ENCODE measurements at regions not wholly inside any gene's neighbourhood (a gene's known extent, or its start where the extent isn't known, plus 50 kb on each side); places are given as distances from the start of the nearest gene placed in this dataset.

DNA sequence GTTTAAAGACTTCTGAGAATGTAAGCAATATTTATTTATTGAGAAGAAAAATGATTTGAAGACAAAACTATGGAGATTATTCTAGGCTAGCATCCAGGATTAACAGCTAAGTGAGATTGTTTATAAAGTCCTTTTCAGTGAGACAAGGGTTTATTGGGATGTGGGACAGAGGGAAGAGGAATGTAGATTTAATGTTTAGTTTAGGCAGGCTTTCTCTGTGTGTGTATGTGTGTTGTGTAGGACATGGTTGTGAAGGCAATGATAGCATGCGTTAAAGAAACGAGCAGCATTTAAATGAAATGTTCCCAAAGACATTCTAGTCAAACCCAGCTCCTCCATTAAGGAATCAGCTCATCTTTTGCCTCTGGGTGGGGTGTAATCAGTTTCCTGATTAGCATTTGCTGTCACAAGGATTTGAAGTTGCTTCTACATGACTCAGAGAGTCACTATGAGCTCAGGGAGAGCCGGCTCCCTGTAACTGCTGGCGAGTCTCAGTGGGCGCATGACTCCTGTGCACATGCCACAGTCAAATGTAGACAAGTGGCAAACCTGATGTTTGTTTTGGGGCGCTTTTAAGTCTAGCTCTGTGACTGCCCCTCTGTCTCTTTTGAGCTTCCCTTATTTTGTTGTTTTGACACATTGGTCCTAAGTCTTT lies 442.2 kb upstream of the CELF4 start:
- TF ChIP-seq TAF1 (IDR thresholded peaks at IDR 0.05; ENCODE audit: borderline replicate concordance, insufficient read depth, low read length): no peak
- no peak for TF ChIP-seq POLR2AphosphoS5 (IDR thresholded peaks at IDR 0.05; ENCODE audit: low read depth, low read length)
- no peak for TF ChIP-seq SIN3A (IDR thresholded peaks at IDR 0.05; ENCODE audit: borderline replicate concordance, insufficient read depth, low read length)
- no peak for TF ChIP-seq FOXP2 (optimal IDR thresholded peaks at IDR 0.05; ENCODE audit: borderline replicate concordance, extremely low read depth, extremely low read length, insufficient read depth)
- TF ChIP-seq, protein P1, sequence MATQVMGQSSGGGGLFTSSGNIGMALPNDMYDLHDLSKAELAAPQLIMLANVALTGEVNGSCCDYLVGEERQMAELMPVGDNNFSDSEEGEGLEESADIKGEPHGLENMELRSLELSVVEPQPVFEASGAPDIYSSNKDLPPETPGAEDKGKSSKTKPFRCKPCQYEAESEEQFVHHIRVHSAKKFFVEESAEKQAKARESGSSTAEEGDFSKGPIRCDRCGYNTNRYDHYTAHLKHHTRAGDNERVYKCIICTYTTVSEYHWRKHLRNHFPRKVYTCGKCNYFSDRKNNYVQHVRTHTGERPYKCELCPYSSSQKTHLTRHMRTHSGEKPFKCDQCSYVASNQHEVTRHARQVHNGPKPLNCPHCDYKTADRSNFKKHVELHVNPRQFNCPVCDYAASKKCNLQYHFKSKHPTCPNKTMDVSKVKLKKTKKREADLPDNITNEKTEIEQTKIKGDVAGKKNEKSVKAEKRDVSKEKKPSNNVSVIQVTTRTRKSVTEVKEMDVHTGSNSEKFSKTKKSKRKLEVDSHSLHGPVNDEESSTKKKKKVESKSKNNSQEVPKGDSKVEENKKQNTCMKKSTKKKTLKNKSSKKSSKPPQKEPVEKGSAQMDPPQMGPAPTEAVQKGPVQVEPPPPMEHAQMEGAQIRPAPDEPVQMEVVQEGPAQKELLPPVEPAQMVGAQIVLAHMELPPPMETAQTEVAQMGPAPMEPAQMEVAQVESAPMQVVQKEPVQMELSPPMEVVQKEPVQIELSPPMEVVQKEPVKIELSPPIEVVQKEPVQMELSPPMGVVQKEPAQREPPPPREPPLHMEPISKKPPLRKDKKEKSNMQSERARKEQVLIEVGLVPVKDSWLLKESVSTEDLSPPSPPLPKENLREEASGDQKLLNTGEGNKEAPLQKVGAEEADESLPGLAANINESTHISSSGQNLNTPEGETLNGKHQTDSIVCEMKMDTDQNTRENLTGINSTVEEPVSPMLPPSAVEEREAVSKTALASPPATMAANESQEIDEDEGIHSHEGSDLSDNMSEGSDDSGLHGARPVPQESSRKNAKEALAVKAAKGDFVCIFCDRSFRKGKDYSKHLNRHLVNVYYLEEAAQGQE (IDR thresholded peaks at IDR 0.05; ENCODE audit: insufficient read depth in 1 of 2, low read depth in 2 of 2, low read length in 2 of 2): no peak

DNA sequence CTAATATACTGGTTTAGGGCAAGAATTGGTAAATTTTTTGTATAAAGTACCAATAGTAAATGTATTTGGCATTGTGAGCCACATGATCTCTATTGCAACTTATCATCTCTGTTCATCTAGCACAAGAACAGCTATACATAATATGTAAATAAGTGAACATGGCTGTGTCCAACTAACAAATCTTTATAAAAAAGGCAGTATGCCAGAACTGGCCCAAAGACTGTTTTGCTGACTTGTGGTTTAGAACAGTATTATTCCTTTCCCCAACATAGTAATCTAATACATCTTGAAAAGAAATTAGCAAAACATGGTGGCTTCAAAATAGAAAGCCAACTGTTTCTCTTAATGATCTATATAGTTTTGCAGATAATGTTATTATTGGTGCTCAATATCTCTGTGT lies 441.4 kb upstream of the CELF4 start:
- TF ChIP-seq POLR2AphosphoS5 (IDR thresholded peaks at IDR 0.05; ENCODE audit: low read depth, low read length): no peak
- no peak for TF ChIP-seq SIN3A (IDR thresholded peaks at IDR 0.05; ENCODE audit: borderline replicate concordance, insufficient read depth, low read length)
- TF ChIP-seq FOXP2 (optimal IDR thresholded peaks at IDR 0.05; ENCODE audit: borderline replicate concordance, extremely low read depth, extremely low read length, insufficient read depth): no peak
- TF ChIP-seq, protein P1 (IDR thresholded peaks at IDR 0.05; ENCODE audit: insufficient read depth in 1 of 2, low read depth in 2 of 2, low read length in 2 of 2): no peak
- TF ChIP-seq TAF1 (IDR thresholded peaks at IDR 0.05; ENCODE audit: borderline replicate concordance, insufficient read depth, low read length): no peak

DNA sequence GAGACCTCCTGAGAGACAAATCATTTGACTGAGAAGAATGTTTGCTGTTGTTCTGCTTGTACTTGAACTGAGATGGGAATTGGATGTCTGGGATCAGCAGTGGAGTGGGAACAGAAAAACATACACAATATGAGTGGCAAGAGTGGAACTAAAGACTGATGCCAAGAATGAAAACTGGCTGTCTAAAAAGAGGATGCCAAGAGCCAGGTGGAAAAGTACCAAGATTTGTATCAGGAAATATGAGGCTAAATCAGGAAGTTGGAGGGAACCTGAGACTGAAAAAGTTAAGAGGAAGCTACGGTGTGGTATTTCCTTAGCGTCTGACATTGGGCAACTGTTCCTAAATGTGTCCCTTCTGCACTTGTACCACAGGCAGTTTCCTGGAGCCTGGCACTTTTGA lies 440.9 kb upstream of the CELF4 start:
- TF ChIP-seq FOXP2 (optimal IDR thresholded peaks at IDR 0.05; ENCODE audit: borderline replicate concordance, extremely low read depth, extremely low read length, insufficient read depth): no peak
- TF ChIP-seq TAF1 (IDR thresholded peaks at IDR 0.05; ENCODE audit: borderline replicate concordance, insufficient read depth, low read length): no peak
- TF ChIP-seq POLR2AphosphoS5 (IDR thresholded peaks at IDR 0.05; ENCODE audit: low read depth, low read length): no peak
- TF ChIP-seq, protein P1 (IDR thresholded peaks at IDR 0.05; ENCODE audit: insufficient read depth in 1 of 2, low read depth in 2 of 2, low read length in 2 of 2): no peak
- no peak for TF ChIP-seq SIN3A (IDR thresholded peaks at IDR 0.05; ENCODE audit: borderline replicate concordance, insufficient read depth, low read length)

DNA sequence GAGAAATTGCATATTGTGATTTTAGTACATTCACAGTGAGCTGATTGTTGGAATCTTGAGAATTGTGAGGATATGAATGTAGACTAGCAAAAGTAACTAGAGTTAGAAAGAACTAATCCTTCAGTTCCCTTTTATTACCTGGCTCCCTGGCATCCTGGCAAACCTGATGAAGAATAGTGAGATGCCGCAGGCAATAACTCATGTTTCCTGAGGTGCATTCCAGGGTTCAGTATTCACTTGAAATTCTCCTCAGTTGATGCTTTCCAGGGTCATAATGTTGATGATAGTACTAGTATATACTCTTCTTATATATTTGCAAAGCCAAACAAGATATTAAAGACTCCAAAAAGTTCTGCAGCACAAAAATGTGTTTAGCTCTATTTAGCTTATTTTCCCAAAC lies 432.1 kb upstream of the CELF4 start:
- no peak for TF ChIP-seq FOXP2 (optimal IDR thresholded peaks at IDR 0.05; ENCODE audit: borderline replicate concordance, extremely low read depth, extremely low read length, insufficient read depth)

DNA sequence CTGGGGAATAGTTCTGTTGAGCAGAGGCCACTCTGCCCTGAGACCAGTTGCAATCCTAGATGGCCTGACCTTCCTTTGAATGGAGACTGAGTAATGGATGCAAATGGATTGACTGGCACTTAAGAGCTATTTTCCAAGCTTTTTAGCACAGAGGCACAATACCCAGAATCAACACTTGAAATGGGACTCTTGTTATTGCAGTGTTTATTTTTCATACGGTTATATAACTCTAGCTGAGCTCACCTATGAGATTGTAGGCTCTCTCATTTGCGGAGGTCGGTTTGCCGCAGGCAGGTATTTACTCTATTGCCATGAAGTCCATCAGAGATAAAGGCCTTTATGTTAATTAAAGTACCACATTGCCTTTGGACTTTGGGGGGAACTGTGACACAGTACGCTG lies 422.3 kb upstream of the CELF4 start:
- TF ChIP-seq, protein P1 (IDR thresholded peaks at IDR 0.05; ENCODE audit: insufficient read depth in 1 of 2, low read depth in 2 of 2, low read length in 2 of 2): no peak
- TF ChIP-seq FOXP2 (optimal IDR thresholded peaks at IDR 0.05; ENCODE audit: borderline replicate concordance, extremely low read depth, extremely low read length, insufficient read depth): no peak
- TF ChIP-seq POLR2AphosphoS5 (IDR thresholded peaks at IDR 0.05; ENCODE audit: low read depth, low read length): no peak
- no peak for TF ChIP-seq SIN3A (IDR thresholded peaks at IDR 0.05; ENCODE audit: borderline replicate concordance, insufficient read depth, low read length)
- no peak for TF ChIP-seq TAF1 (IDR thresholded peaks at IDR 0.05; ENCODE audit: borderline replicate concordance, insufficient read depth, low read length)

Data from PFSK-1 (cell line).